HCT116 (cell line): ENCODE measurements at regions not wholly inside any gene's neighbourhood (a gene's known extent, or its start where the extent isn't known, plus 50 kb on each side); places are given as distances from the start of the nearest gene placed in this dataset.

Experiments
- ATAC-seq: fragments of 200-7000 bp; cut with Tn5 transposase; 2 replicates; pipeline ENCODE4 v1.9.1; 2020; ENCODE audit warnings: mild to moderate bottlenecking, moderate library complexity
- BruUV-seq: library from RNA; stranded (reverse); fragments of 400-500 nt; replicated peaks from 2 replicates; lab custom pipeline; 2021; lab: Mats Ljungman, UMichigan
- CTCF ChIA-PET: fragments of 300-600 bp; sonication (Branson Sonifier 250); formaldehyde crosslinking; loops from one replicate; lab custom pipeline; 2021; ENCODE audit warnings: antibody characterized with exemption; lab: Charles Lee
- POLR2A ChIA-PET: fragments of 300-600, 350-600 bp; sonication (Branson Sonifier 250); formaldehyde crosslinking; loops from one replicate; lab custom pipeline; 2021; ENCODE audit warnings: antibody characterized with exemption; lab: Charles Lee
- RAD21 ChIA-PET, 2 experiments: fragments of 300-600 bp; sonication (Branson Sonifier 250); formaldehyde crosslinking; loops; one replicate each; lab custom pipeline; 2023; ENCODE audit warnings: low total read pairs in 2 of 2; ENCODE audit not compliant: uncharacterized antibody in 2 of 2, unreplicated experiment in 2 of 2, low non-redundant PET in 1 of 2; lab: Charles Lee
- DNase-seq: peaks from one replicate; pipeline ENCODE4 v3.0.0-alpha.2; 2010; ENCODE audit warnings: low read depth, low spot score
- H2AFZ ChIP-seq: fragments of 200-600 bp; shearing (Covaris generic), sonication (generic); 2 replicates; pipeline ENCODE4 v1.6.1; 2017; ENCODE audit warnings: low read depth, mixed run types, mixed read lengths, antibody characterized with exemption, low read length; ENCODE audit not compliant: poor library complexity, severe bottlenecking
- H3K27ac ChIP-seq: 2 replicates; pipeline ENCODE4 v1.5.1; 2012; ENCODE audit warnings: low read depth, low read length
- H3K27me3 ChIP-seq: fragments of 200-600 bp; sonication (generic); 2 replicates; pipeline ENCODE4 v1.6.1; 2016; ENCODE audit warnings: mixed run types, low read length, mixed read lengths; ENCODE audit not compliant: insufficient read depth
- H3K36me3 ChIP-seq, 2 experiments: fragments of 200-500 bp in 1 of 2; fragments of 200-600 bp in 1 of 2; sonication (Bioruptor generic) in 1 of 2; sonication (generic) in 1 of 2; 2 replicates each; pipeline versions ENCODE4 v1.5.1 to v1.6.1; 2014 to 2016; ENCODE audit warnings: low read length in 2 of 2, inconsistent platforms in 1 of 2, mixed read lengths in 1 of 2, mixed run types in 1 of 2; ENCODE audit not compliant: insufficient read depth in 2 of 2, control insufficient read depth in 1 of 2
- H3K4me1 ChIP-seq, 2 experiments: fragments of 200-600 bp in 1 of 2; sonication (generic) in 1 of 2; 2 replicates each; pipeline versions ENCODE4 v1.5.1 to v1.6.1; 2012 to 2017; ENCODE audit warnings: low read length in 2 of 2, inconsistent platforms in 1 of 2, mild to moderate bottlenecking in 1 of 2, mixed read lengths in 1 of 2, mixed run types in 1 of 2, moderate library complexity in 1 of 2; ENCODE audit not compliant: insufficient read depth in 2 of 2, control insufficient read depth in 1 of 2
- H3K4me2 ChIP-seq: fragments of 200-600 bp; sonication (generic); 2 replicates; pipeline ENCODE4 v1.6.1; 2017; ENCODE audit warnings: mixed run types, low read length, mixed read lengths
- H3K4me3 ChIP-seq, 2 experiments: fragments of 200-600 bp in 1 of 2; sonication (generic) in 1 of 2; replicated peaks in 1 of 2; 2 replicates each; pipeline ENCODE4 v1.5.1; 2011 to 2016; ENCODE audit warnings: low read length in 2 of 2, control low read depth in 1 of 2, low read depth in 1 of 2, mild to moderate bottlenecking in 1 of 2, mixed read lengths in 1 of 2, mixed run types in 1 of 2
- H3K79me2 ChIP-seq: fragments of 200-600 bp; sonication (generic); 2 replicates; pipeline ENCODE4 v1.6.1; 2017; ENCODE audit warnings: mild to moderate bottlenecking, mixed run types, low read length, moderate library complexity, mixed read lengths; ENCODE audit not compliant: insufficient read depth
- H3K9ac ChIP-seq: fragments of 200-600 bp; sonication (generic); 2 replicates; pipeline ENCODE4 v1.6.1; 2016; ENCODE audit warnings: low read length, mixed read lengths
- H3K9me2 ChIP-seq: fragments of 200-600 bp; sonication (generic), shearing (Covaris generic); 2 replicates; pipeline ENCODE4 v1.6.1; 2017; ENCODE audit warnings: mixed run types, mild to moderate bottlenecking, moderate library complexity; ENCODE audit not compliant: insufficient read depth
- H3K9me3 ChIP-seq, 2 experiments: fragments of 200-500 bp in 1 of 2; fragments of 200-600 bp in 1 of 2; sonication (Bioruptor generic) in 1 of 2; sonication (generic) in 1 of 2; 2 replicates each; pipeline ENCODE4 v1.6.1; 2014 to 2017; ENCODE audit warnings: low read length in 2 of 2, mixed read lengths in 2 of 2, inconsistent platforms in 1 of 2, low read depth in 1 of 2, mild to moderate bottlenecking in 1 of 2, mixed run types in 1 of 2, moderate library complexity in 1 of 2; ENCODE audit not compliant: control insufficient read depth in 1 of 2, insufficient read depth in 1 of 2
- H4K20me1 ChIP-seq: fragments of 200-600 bp; sonication (generic), shearing (Covaris generic); 2 replicates; pipeline ENCODE4 v1.6.1; 2017; ENCODE audit warnings: mixed run types, mild to moderate bottlenecking, moderate library complexity; ENCODE audit not compliant: insufficient read depth
- ELF1 ChIP-seq: IDR thresholded peaks from 2 replicates; pipeline ENCODE4 v1.6.1; 2012; ENCODE audit warnings: low read depth, borderline replicate concordance
- EZH2phosphoT487 ChIP-seq: fragments of 200-600 bp; IDR thresholded peaks from 2 replicates; pipeline ENCODE4 v1.6.1; 2018; ENCODE audit warnings: antibody characterized with exemption, borderline replicate concordance
- FOSL1 ChIP-seq: IDR thresholded peaks from 2 replicates; pipeline ENCODE4 v1.6.1; 2012; ENCODE audit warnings: low read depth
- JUND ChIP-seq: IDR thresholded peaks from 2 replicates; pipeline ENCODE4 v1.6.1; 2012
- RAD21 ChIP-seq: IDR thresholded peaks from 2 replicates; pipeline ENCODE4 v1.6.1; 2012; ENCODE audit warnings: low read depth, mild to moderate bottlenecking
- REST ChIP-seq: IDR thresholded peaks from 2 replicates; pipeline ENCODE4 v1.6.1; 2012; ENCODE audit warnings: low read depth
- SP1 ChIP-seq: IDR thresholded peaks from 2 replicates; pipeline ENCODE4 v1.6.1; 2012; ENCODE audit warnings: low read depth
- TCF7L2 ChIP-seq: IDR thresholded peaks from 2 replicates; pipeline ENCODE4 v1.7.0; 2011; ENCODE audit warnings: borderline replicate concordance, inconsistent platforms; ENCODE audit not compliant: insufficient read depth, insufficient read length; ENCODE audit errors: extremely low read depth
- intact Hi-C: fragments of 100-400 bp; cut with micrococcal nuclease; formaldehyde crosslinking; loops from 2 replicates; pipeline ENCODE4 v1.10.0; 2022

DNA sequence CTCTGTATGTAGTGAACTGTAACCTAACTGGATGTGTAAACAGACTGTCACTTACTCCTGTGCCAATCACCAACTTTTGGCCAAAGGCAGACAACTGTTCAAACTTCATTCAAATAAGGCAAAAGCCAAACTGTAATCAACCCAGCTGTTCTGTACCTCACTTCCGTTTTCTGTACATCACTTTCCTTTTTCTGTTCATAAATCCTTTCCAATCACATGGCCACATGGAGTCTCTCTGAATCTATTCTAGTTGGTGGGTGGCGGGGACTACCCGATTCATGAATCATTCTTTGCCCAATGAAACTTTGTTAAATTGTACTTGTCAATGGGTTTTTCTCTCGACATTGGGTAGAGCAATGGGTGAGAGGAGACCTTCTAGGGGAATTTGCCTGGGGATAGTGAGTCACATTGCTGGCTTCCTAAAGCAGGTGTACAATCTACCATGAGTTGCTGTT is 178.3 kb upstream of the RFC3 start:
- BruUV-seq = no TSS peak
- H4K20me1 ChIP-seq = no peaks in the 10 kb centered on the region
- RAD21 ChIA-PET = interaction anchor here in 1 of 2 experiments (0.6 kb wide), 1 partner anchor 9 kb away, joined by 3 read pairs; no protein-coding TSS in a partner anchor
- H3K4me2 ChIP-seq = no peak overlapping the region
- H3K79me2 ChIP-seq = no peaks in the 10 kb centered on the region
- H3K36me3 ChIP-seq = no peaks in the 10 kb centered on the region
- ATAC-seq = no peak
- intact Hi-C loops = no loop called here
- H3K9me3 ChIP-seq = no peaks in the 10 kb centered on the region
- TF ChIP-seq TCF7L2 = no peak
- TF ChIP-seq EZH2phosphoT487 = no peak
- no peak for TF ChIP-seq JUND
- no peak for TF ChIP-seq SP1
- TF ChIP-seq FOSL1 = no peak
- TF ChIP-seq RAD21 = no peak
- no peak for TF ChIP-seq REST
- TF ChIP-seq ELF1 = no peak
- no peak overlapping the region for H3K9ac ChIP-seq
- H3K4me3 ChIP-seq = no peak overlapping the region
- no peak overlapping the region for H3K27ac ChIP-seq
- CTCF ChIA-PET = no interaction called here
- H3K27me3 ChIP-seq = no peaks in the 10 kb centered on the region
- POLR2A ChIA-PET = no interaction called here
- no peak overlapping the region for H2AFZ ChIP-seq
- H3K9me2 ChIP-seq = no peaks in the 10 kb centered on the region
- no peaks in the 10 kb centered on the region for H3K4me1 ChIP-seq
- no peak for DNase-seq
